GM10248 (cell line): ENCODE measurements at regions not wholly inside any gene's neighbourhood (a gene's known extent, or its start where the extent isn't known, plus 50 kb on each side); places are given as distances from the start of the nearest gene placed in this dataset.

Source experiments
- CTCF ChIA-PET: fragments of 300-600 bp; sonication (Branson Sonifier 250); formaldehyde crosslinking; extraction: SDS; loops from one replicate; lab custom pipeline; 2021; ENCODE audit warnings: antibody characterized with exemption; lab: Yijun Ruan, JAX
- POLR2A ChIA-PET: fragments of 350-650 bp; sonication (Branson Sonifier 250); formaldehyde crosslinking; extraction: SDS; loops from one replicate; lab custom pipeline; 2020; ENCODE audit warnings: antibody characterized with exemption; lab: Yijun Ruan, JAX
- DNase-seq: peaks from one replicate; pipeline ENCODE4 v3.0.0; 2012; ENCODE audit errors: extremely low spot score
- TF ChIP-seq, protein P1 (sequence below): IDR thresholded peaks from 2 replicates; pipeline ENCODE4 v1.5.1; 2012; ENCODE audit warnings: mild to moderate bottlenecking, low read depth; ENCODE audit errors: extremely low read depth, missing control alignments, control extremely low read depth

DNA sequence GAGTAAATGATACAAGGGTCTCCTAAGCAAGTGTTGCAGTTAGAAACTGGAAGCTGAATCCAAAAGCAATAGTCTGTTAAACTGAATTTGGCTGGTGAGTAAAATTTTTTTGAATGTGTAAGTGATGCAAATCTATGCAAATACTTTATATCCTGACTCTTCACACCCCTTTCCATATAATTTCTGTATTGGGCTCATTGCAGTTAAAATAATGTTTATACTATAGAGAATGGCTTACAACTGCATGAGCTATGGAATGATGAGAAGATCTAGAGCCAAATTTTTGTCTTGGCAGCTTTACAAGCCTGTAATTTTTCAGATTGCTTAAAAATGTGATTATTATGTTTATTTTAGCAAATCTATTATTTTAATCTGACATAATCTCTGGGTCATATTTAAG is 57.0 kb upstream of the GABRA1 start:
- CTCF ChIA-PET: no interaction called here
- POLR2A ChIA-PET: no interaction called here
- TF ChIP-seq, protein P1, sequence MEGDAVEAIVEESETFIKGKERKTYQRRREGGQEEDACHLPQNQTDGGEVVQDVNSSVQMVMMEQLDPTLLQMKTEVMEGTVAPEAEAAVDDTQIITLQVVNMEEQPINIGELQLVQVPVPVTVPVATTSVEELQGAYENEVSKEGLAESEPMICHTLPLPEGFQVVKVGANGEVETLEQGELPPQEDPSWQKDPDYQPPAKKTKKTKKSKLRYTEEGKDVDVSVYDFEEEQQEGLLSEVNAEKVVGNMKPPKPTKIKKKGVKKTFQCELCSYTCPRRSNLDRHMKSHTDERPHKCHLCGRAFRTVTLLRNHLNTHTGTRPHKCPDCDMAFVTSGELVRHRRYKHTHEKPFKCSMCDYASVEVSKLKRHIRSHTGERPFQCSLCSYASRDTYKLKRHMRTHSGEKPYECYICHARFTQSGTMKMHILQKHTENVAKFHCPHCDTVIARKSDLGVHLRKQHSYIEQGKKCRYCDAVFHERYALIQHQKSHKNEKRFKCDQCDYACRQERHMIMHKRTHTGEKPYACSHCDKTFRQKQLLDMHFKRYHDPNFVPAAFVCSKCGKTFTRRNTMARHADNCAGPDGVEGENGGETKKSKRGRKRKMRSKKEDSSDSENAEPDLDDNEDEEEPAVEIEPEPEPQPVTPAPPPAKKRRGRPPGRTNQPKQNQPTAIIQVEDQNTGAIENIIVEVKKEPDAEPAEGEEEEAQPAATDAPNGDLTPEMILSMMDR: no peak

More for the DNA sequence above, 57.0 kb upstream of the GABRA1 start:
- no peak for DNase-seq
